ENCODE measurements at regions not wholly inside any gene's neighbourhood (a gene's known extent, or its start where the extent isn't known, plus 50 kb on each side); places are given as distances from the start of the nearest gene placed in this dataset.
"Not testable (repeated sequence)": the region's sequence is repeated elsewhere in the genome, so short reads cannot be mapped to it uniquely, and the experiment has no call there.

GRCh38 chr7:66571568-66571967, 57.1 kb upstream of the KCTD7 start:
- ATAC-seq, result no peak
- Histone ChIP-seq H3K27ac (no peak overlapping the region), H3K4me1 (peaks cover 0 to 12% (median 0%) of the 10 kb centered on the region in 3 donors), H3K9me3 (no peaks in the 10 kb centered on the region), H3K27me3 (no peaks in the 10 kb centered on the region), H3K4me3 (no peak overlapping the region), H3K36me3 (peaks cover 0 to 56% of the 10 kb centered on the region in 2 donors)
- TF ChIP-seq EP300 (IDR thresholded peaks at IDR 0.05) (no peak), POLR2A (IDR thresholded peaks at IDR 0.05) (no peak), CTCF (IDR thresholded peaks at IDR 0.05) (no peak), POLR2AphosphoS5 (IDR thresholded peaks at IDR 0.05) (no peak)

- ATAC-seq, H3K4me3 ChIP-seq, H3K27ac ChIP-seq, H3K9me3 ChIP-seq, H3K27me3 ChIP-seq: not testable (repeated sequence)
- WGBS, 2 donors (ENCODE audit: low coverage in 1 of 2), result 81 to 84% methylated on average over 7 to 9 of the region's 9 CpGs
- peaks cover 0 to 56% of the 10 kb centered on the region in 2 donors for H3K36me3 ChIP-seq
- H3K4me1 ChIP-seq, result peaks cover 0 to 20% (median 0%) of the 10 kb centered on the region in 3 donors
Observed at GRCh38 chr7:66573782-66574495, 54.7 kb upstream of the KCTD7 start.

GRCh38 chr7:66574768-66575167, 53.9 kb upstream of the KCTD7 start:
- H3K27me3 ChIP-seq, H3K4me3 ChIP-seq, H3K27ac ChIP-seq, ATAC-seq, H3K9me3 ChIP-seq: not testable (repeated sequence)
- peaks cover 0 to 20% (median 0%) of the 10 kb centered on the region in 3 donors for H3K4me1 ChIP-seq
- 88 to 93% methylated on average over 2 of the region's 5 CpGs for WGBS, 2 donors (ENCODE audit: low coverage in 1 of 2)
- peaks cover 0 to 56% of the 10 kb centered on the region in 2 donors for H3K36me3 ChIP-seq

GRCh38 chr7:66575398-66575797, 53.3 kb upstream of the KCTD7 start:
- TF ChIP-seq POLR2AphosphoS5 (IDR thresholded peaks at IDR 0.05), result no peak
- no peak for TF ChIP-seq CTCF (IDR thresholded peaks at IDR 0.05)
- no peak for TF ChIP-seq EP300 (IDR thresholded peaks at IDR 0.05)
- TF ChIP-seq POLR2A (IDR thresholded peaks at IDR 0.05), result no peak

GRCh38 chr7:66576646-66577045, 52.0 kb upstream of the KCTD7 start:
- no peak for TF ChIP-seq EP300 (IDR thresholded peaks at IDR 0.05)
- TF ChIP-seq POLR2AphosphoS5 (IDR thresholded peaks at IDR 0.05), result no peak
- no peak for TF ChIP-seq POLR2A (IDR thresholded peaks at IDR 0.05)
- TF ChIP-seq CTCF (IDR thresholded peaks at IDR 0.05), result no peak
- H3K9me3 ChIP-seq, result no peaks in the 10 kb centered on the region
- peaks cover 0 to 51% of the 10 kb centered on the region in 2 donors for H3K36me3 ChIP-seq
- whole genome bisulfite sequencing, 2 donors (ENCODE audit: low coverage in 1 of 2), result 67 to 70% methylated on average over 7 of the region's 7 CpGs
- no peak for ATAC-seq
- no peaks in the 10 kb centered on the region for H3K27me3 ChIP-seq
- H3K4me1 ChIP-seq, result peaks cover 0 to 20% (median 0%) of the 10 kb centered on the region in 3 donors
- no peak overlapping the region for H3K27ac ChIP-seq
- H3K4me3 ChIP-seq, result no peak overlapping the region

More at GRCh38 chr7:66575398-66575797, 53.3 kb upstream of the KCTD7 start:
- no peak for ATAC-seq
- H3K36me3 ChIP-seq, result peaks cover 0 to 56% of the 10 kb centered on the region in 2 donors
- no peaks in the 10 kb centered on the region for H3K9me3 ChIP-seq
- H3K4me1 ChIP-seq, result peaks cover 0 to 20% (median 0%) of the 10 kb centered on the region in 3 donors
- no peaks in the 10 kb centered on the region for H3K27me3 ChIP-seq
- H3K4me3 ChIP-seq, result no peak overlapping the region
- no peak overlapping the region for H3K27ac ChIP-seq
- WGBS, 2 donors (ENCODE audit: low coverage in 1 of 2), result 91 to 100% methylated on average over 2 to 4 of the region's 4 CpGs
